GM23338 (cell line): ENCODE measurements at regions not wholly inside any gene's neighbourhood (a gene's known extent, or its start where the extent isn't known, plus 50 kb on each side); places are given as distances from the start of the nearest gene placed in this dataset.

Experiments used
- ATAC-seq: fragments of 200-7000 bp; cut with Tn5 transposase; 3 replicates; pipeline ENCODE4 v1.9.1; 2020
- DNase-seq: peaks from one replicate; pipeline ENCODE4 v3.0.0-alpha.2; 2015; ENCODE audit warnings: low spot score
- H2AFZ ChIP-seq: fragments of 200-600 bp; sonication (generic); 2 replicates; pipeline ENCODE4 v1.8.0; 2016; ENCODE audit warnings: antibody characterized with exemption, mild to moderate bottlenecking, moderate library complexity
- H3F3A ChIP-seq: fragments of 200-600 bp; sonication (generic); replicated peaks from 2 replicates; pipeline ENCODE4 v1.8.0; 2017; ENCODE audit warnings: antibody characterized with exemption, mixed run types, low read depth
- H3K27ac ChIP-seq: fragments of 200-600 bp; sonication (generic); 2 replicates; pipeline ENCODE4 v1.6.1; 2016; ENCODE audit warnings: low read depth
- H3K27me3 ChIP-seq: fragments of 200-600 bp; sonication (generic); 2 replicates; pipeline ENCODE4 v1.8.0; 2016; ENCODE audit warnings: mild to moderate bottlenecking, mixed run types, moderate library complexity; ENCODE audit not compliant: insufficient read depth
- H3K36me3 ChIP-seq: fragments of 200-600 bp; sonication (generic); 2 replicates; pipeline ENCODE4 v1.8.0; 2016; ENCODE audit warnings: mild to moderate bottlenecking; ENCODE audit not compliant: insufficient read depth
- H3K4me1 ChIP-seq: fragments of 200-600 bp; sonication (generic); 2 replicates; pipeline ENCODE4 v1.8.0; 2016; ENCODE audit warnings: mild to moderate bottlenecking, moderate library complexity; ENCODE audit not compliant: insufficient read depth
- H3K4me2 ChIP-seq: fragments of 200-600 bp; sonication (generic); 2 replicates; pipeline ENCODE4 v1.7.1; 2017; ENCODE audit warnings: mixed run types
- H3K4me3 ChIP-seq: fragments of 200-600 bp; sonication (generic); 2 replicates; pipeline ENCODE4 v1.6.1; 2016; ENCODE audit warnings: mixed run types
- H3K79me2 ChIP-seq: fragments of 200-600 bp; sonication (generic); replicated peaks from 2 replicates; pipeline ENCODE4 v1.8.0; 2017; ENCODE audit warnings: mild to moderate bottlenecking; ENCODE audit not compliant: insufficient read depth
- H3K9me2 ChIP-seq: fragments of 200-600 bp; sonication (generic); 2 replicates; pipeline ENCODE4 v1.8.0; 2017; ENCODE audit not compliant: insufficient read depth
- H4K20me1 ChIP-seq: fragments of 200-600 bp; sonication (generic); replicated peaks from 2 replicates; pipeline ENCODE4 v1.8.0; 2017; ENCODE audit warnings: mild to moderate bottlenecking; ENCODE audit not compliant: insufficient read depth
- H3K27ac Mint-ChIP-seq: 2 replicates; pipeline ENCODE4 v1.8.0; 2020; ENCODE audit warnings: inconsistent platforms, mild to moderate bottlenecking, moderate library complexity, mixed read lengths
- H3K27me3 Mint-ChIP-seq: 3 replicates; pipeline ENCODE4 v1.8.0; 2022; ENCODE audit warnings: low read depth, mild to moderate bottlenecking, moderate library complexity, mixed read lengths, inconsistent platforms; ENCODE audit not compliant: insufficient read depth, poor library complexity
- H3K36me3 Mint-ChIP-seq: 3 replicates; pipeline ENCODE4 v1.8.0; 2021; ENCODE audit warnings: low read depth, mild to moderate bottlenecking, inconsistent platforms, moderate library complexity, mixed read lengths
- H3K4me1 Mint-ChIP-seq: 3 replicates; pipeline ENCODE4 v1.8.0; 2020; ENCODE audit warnings: mild to moderate bottlenecking, inconsistent platforms, mixed read lengths
- H3K4me3 Mint-ChIP-seq: 3 replicates; pipeline ENCODE4 v1.8.0; 2021; ENCODE audit warnings: moderate library complexity, mild to moderate bottlenecking, inconsistent platforms, mixed read lengths
- H3K9me3 Mint-ChIP-seq: 3 replicates; pipeline ENCODE4 v1.8.0; 2020; ENCODE audit warnings: moderate library complexity, mild to moderate bottlenecking, inconsistent platforms, mixed read lengths
- EZH2 ChIP-seq: fragments of 200-600 bp; sonication (generic); IDR thresholded peaks from one replicate; pipeline ENCODE4 v1.8.0; 2017; ENCODE audit warnings: antibody characterized with exemption, mild to moderate bottlenecking, low read depth; ENCODE audit not compliant: unreplicated experiment
- EZH2phosphoT487 ChIP-seq: fragments of 200-600 bp; sonication (generic); IDR thresholded peaks from one replicate; pipeline ENCODE4 v1.8.1; 2018; ENCODE audit warnings: antibody characterized with exemption; ENCODE audit not compliant: unreplicated experiment
- NANOG ChIP-seq: IDR thresholded peaks from 2 replicates; pipeline ENCODE4 v1.6.1; 2016; ENCODE audit warnings: antibody characterized with exemption, borderline replicate concordance
- POLR2AphosphoS5 ChIP-seq: IDR thresholded peaks from 2 replicates; pipeline ENCODE4 v1.6.1; 2016; ENCODE audit warnings: antibody characterized with exemption, low read depth
- STAT1 ChIP-seq: IDR thresholded peaks from one replicate; pipeline ENCODE4 v1.6.1; 2016; ENCODE audit warnings: antibody characterized with exemption; ENCODE audit not compliant: unreplicated experiment
- ZNF114 ChIP-seq: fragments of 250-450 bp; sonication (Bioruptor Pico); IDR thresholded peaks from 2 replicates; pipeline ENCODE4 v1.5.0; 2020; ENCODE audit warnings: mild to moderate bottlenecking, moderate library complexity
- ZNF331 ChIP-seq: fragments of 250-450 bp; sonication (Bioruptor Pico); IDR thresholded peaks from 2 replicates; pipeline ENCODE4 v1.5.0; 2020; ENCODE audit warnings: low read depth, mild to moderate bottlenecking, moderate library complexity
- TF ChIP-seq, protein P1 (sequence below), 2 experiments: fragments of 200-600 bp in 1 of 2; sonication (generic) in 1 of 2; conservative IDR thresholded peaks; 2 replicates each; pipeline versions ENCODE4 v1.5.1 to v1.6.1; 2016 to 2017; ENCODE audit warnings: antibody characterized with exemption in 2 of 2, low read depth in 2 of 2, mild to moderate bottlenecking in 2 of 2, moderate library complexity in 1 of 2
- TF ChIP-seq, protein P2 (sequence below): fragments of 250-450 bp; sonication (Bioruptor Pico); IDR thresholded peaks from 2 replicates; pipeline ENCODE4 v1.5.0; 2020; ENCODE audit warnings: mild to moderate bottlenecking, moderate library complexity
- TF ChIP-seq, protein P3 (sequence below): IDR thresholded peaks from 2 replicates; pipeline ENCODE4 v1.6.1; 2016; ENCODE audit warnings: antibody characterized with exemption
- TF ChIP-seq, protein P4 (sequence below): IDR thresholded peaks from one replicate; pipeline ENCODE4 v1.6.1; 2018; ENCODE audit warnings: antibody characterized with exemption; ENCODE audit not compliant: unreplicated experiment

DNA sequence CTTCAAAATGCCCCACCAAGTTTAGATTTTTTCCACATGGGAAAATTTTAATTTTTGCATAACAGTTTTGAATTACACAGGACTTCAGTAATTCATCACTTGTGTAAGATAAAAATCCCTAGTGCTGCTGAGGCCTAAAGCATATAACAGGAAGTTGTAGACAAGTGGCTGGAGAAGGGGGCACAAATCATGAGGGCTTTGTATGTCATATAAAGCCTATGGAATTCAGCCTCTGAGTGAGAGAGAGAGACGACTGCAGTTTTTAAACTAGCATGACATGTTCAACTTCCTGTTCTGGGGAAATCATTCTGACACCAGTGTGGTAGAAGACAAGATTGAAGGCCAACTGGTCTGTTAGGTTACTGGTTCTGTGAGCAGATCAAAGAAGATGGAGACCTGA lies 187.3 kb upstream of the CHST9 start (continued):
- TF ChIP-seq, protein P1, sequence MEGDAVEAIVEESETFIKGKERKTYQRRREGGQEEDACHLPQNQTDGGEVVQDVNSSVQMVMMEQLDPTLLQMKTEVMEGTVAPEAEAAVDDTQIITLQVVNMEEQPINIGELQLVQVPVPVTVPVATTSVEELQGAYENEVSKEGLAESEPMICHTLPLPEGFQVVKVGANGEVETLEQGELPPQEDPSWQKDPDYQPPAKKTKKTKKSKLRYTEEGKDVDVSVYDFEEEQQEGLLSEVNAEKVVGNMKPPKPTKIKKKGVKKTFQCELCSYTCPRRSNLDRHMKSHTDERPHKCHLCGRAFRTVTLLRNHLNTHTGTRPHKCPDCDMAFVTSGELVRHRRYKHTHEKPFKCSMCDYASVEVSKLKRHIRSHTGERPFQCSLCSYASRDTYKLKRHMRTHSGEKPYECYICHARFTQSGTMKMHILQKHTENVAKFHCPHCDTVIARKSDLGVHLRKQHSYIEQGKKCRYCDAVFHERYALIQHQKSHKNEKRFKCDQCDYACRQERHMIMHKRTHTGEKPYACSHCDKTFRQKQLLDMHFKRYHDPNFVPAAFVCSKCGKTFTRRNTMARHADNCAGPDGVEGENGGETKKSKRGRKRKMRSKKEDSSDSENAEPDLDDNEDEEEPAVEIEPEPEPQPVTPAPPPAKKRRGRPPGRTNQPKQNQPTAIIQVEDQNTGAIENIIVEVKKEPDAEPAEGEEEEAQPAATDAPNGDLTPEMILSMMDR (conservative IDR thresholded peaks at IDR 0.05; ENCODE audit: low read depth in 2 of 2), result no peak
- TF ChIP-seq STAT1 (no peak), EZH2phosphoT487 (no peak), ZNF331 (no peak), NANOG (no peak)
- TF ChIP-seq, protein P2, sequence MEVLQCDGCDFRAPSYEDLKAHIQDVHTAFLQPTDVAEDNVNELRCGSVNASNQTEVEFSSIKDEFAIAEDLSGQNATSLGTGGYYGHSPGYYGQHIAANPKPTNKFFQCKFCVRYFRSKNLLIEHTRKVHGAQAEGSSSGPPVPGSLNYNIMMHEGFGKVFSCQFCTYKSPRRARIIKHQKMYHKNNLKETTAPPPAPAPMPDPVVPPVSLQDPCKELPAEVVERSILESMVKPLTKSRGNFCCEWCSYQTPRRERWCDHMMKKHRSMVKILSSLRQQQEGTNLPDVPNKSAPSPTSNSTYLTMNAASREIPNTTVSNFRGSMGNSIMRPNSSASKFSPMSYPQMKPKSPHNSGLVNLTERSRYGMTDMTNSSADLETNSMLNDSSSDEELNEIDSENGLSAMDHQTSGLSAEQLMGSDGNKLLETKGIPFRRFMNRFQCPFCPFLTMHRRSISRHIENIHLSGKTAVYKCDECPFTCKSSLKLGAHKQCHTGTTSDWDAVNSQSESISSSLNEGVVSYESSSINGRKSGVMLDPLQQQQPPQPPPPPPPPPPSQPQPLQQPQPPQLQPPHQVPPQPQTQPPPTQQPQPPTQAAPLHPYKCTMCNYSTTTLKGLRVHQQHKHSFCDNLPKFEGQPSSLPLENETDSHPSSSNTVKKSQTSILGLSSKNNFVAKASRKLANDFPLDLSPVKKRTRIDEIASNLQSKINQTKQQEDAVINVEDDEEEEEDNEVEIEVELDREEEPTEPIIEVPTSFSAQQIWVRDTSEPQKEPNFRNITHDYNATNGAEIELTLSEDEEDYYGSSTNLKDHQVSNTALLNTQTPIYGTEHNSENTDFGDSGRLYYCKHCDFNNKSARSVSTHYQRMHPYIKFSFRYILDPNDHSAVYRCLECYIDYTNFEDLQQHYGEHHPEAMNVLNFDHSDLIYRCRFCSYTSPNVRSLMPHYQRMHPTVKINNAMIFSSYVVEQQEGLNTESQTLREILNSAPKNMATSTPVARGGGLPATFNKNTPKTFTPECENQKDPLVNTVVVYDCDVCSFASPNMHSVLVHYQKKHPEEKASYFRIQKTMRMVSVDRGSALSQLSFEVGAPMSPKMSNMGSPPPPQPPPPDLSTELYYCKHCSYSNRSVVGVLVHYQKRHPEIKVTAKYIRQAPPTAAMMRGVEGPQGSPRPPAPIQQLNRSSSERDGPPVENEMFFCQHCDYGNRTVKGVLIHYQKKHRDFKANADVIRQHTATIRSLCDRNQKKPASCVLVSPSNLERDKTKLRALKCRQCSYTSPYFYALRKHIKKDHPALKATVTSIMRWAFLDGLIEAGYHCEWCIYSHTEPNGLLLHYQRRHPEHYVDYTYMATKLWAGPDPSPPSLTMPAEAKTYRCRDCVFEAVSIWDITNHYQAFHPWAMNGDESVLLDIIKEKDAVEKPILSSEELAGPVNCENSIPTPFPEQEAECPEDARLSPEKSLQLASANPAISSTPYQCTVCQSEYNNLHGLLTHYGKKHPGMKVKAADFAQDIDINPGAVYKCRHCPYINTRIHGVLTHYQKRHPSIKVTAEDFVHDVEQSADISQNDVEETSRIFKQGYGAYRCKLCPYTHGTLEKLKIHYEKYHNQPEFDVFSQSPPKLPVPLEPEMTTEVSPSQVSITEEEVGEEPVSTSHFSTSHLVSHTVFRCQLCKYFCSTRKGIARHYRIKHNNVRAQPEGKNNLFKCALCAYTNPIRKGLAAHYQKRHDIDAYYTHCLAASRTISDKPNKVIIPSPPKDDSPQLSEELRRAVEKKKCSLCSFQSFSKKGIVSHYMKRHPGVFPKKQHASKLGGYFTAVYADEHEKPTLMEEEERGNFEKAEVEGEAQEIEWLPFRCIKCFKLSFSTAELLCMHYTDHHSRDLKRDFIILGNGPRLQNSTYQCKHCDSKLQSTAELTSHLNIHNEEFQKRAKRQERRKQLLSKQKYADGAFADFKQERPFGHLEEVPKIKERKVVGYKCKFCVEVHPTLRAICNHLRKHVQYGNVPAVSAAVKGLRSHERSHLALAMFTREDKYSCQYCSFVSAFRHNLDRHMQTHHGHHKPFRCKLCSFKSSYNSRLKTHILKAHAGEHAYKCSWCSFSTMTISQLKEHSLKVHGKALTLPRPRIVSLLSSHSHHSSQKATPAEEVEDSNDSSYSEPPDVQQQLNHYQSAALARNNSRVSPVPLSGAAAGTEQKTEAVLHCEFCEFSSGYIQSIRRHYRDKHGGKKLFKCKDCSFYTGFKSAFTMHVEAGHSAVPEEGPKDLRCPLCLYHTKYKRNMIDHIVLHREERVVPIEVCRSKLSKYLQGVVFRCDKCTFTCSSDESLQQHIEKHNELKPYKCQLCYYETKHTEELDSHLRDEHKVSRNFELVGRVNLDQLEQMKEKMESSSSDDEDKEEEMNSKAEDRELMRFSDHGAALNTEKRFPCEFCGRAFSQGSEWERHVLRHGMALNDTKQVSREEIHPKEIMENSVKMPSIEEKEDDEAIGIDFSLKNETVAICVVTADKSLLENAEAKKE, result no peak

DNA sequence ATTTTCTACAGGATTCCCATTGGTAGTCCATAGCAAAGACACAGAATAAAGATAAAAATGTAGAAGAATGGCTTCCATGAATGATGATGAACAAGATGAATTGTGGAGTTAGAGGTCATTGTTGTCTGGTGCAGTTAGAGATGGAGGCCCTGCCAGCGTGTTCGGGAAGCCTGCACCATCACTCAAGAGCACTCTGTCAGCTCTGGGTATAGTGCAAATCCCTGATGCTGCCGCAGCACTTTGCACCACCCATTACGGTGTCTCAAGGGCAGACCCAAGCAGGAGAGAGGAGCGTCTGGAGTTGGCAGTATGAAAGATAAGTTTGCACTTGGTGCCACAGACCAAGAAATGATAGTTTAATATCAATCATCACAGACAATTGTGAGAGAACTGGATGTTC lies 181.6 kb upstream of the CHST9 start:
- Histone ChIP-seq H4K20me1 (no peaks in the 10 kb centered on the region), H3K27ac (no peak overlapping the region), H2AFZ (no peak overlapping the region), H3K27me3 (no peaks in the 10 kb centered on the region), H3K79me2 (no peaks in the 10 kb centered on the region), H3K36me3 (no peaks in the 10 kb centered on the region), H3F3A (no peaks in the 10 kb centered on the region), H3K4me3 (no peak overlapping the region), H3K4me1 (no peaks in the 10 kb centered on the region), H3K4me2 (no peak overlapping the region), H3K9me2 (no peaks in the 10 kb centered on the region)
- Mint-ChIP-seq H3K9me3 (no peaks in the 10 kb centered on the region), H3K4me3 (no peak overlapping the region), H3K27me3 (no peaks in the 10 kb centered on the region), H3K27ac (no peak overlapping the region), H3K36me3 (no peaks in the 10 kb centered on the region), H3K4me1 (no peaks in the 10 kb centered on the region; the same call in 2 of the 3 replicates)
- ATAC-seq, result no peak
- no peak for DNase-seq
- TF ChIP-seq STAT1 (no peak), EZH2 (no peak), POLR2AphosphoS5 (no peak), ZNF114 (no peak), NANOG (no peak)
- TF ChIP-seq, protein P3, sequence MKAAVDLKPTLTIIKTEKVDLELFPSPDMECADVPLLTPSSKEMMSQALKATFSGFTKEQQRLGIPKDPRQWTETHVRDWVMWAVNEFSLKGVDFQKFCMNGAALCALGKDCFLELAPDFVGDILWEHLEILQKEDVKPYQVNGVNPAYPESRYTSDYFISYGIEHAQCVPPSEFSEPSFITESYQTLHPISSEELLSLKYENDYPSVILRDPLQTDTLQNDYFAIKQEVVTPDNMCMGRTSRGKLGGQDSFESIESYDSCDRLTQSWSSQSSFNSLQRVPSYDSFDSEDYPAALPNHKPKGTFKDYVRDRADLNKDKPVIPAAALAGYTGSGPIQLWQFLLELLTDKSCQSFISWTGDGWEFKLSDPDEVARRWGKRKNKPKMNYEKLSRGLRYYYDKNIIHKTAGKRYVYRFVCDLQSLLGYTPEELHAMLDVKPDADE, result no peak
- TF ChIP-seq, protein P1 (conservative IDR thresholded peaks at IDR 0.05; ENCODE audit: low read depth in 2 of 2), result no peak
- TF ChIP-seq, protein P4, sequence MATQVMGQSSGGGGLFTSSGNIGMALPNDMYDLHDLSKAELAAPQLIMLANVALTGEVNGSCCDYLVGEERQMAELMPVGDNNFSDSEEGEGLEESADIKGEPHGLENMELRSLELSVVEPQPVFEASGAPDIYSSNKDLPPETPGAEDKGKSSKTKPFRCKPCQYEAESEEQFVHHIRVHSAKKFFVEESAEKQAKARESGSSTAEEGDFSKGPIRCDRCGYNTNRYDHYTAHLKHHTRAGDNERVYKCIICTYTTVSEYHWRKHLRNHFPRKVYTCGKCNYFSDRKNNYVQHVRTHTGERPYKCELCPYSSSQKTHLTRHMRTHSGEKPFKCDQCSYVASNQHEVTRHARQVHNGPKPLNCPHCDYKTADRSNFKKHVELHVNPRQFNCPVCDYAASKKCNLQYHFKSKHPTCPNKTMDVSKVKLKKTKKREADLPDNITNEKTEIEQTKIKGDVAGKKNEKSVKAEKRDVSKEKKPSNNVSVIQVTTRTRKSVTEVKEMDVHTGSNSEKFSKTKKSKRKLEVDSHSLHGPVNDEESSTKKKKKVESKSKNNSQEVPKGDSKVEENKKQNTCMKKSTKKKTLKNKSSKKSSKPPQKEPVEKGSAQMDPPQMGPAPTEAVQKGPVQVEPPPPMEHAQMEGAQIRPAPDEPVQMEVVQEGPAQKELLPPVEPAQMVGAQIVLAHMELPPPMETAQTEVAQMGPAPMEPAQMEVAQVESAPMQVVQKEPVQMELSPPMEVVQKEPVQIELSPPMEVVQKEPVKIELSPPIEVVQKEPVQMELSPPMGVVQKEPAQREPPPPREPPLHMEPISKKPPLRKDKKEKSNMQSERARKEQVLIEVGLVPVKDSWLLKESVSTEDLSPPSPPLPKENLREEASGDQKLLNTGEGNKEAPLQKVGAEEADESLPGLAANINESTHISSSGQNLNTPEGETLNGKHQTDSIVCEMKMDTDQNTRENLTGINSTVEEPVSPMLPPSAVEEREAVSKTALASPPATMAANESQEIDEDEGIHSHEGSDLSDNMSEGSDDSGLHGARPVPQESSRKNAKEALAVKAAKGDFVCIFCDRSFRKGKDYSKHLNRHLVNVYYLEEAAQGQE, result no peak
